Heart left ventricle (tissue), 16 donors: ENCODE measurements at regions not wholly inside any gene's neighbourhood (a gene's known extent, or its start where the extent isn't known, plus 50 kb on each side); places are given as distances from the start of the nearest gene placed in this dataset.

ENCODE experiments used
- ATAC-seq, 4 donors: fragments of 200-7000 bp; cut with Tn5 transposase; one replicate each; pipeline ENCODE4 v1.9.1; 2020 to 2022; ENCODE audit warnings: moderate library complexity in 4 of 4, mild to moderate bottlenecking in 3 of 4, moderate number of reproducible peaks in 1 of 4
- DNase-seq, 5 donors: peaks; one replicate each; pipeline ENCODE4 v3.0.0-alpha.2; 2020
- H3K27ac ChIP-seq, 12 donors: fragments of 200-600 bp; sonication (generic) in 4 of 12; one replicate each; pipeline versions ENCODE4 v1.5.0 to v1.8.0; 2016 to 2022; ENCODE audit warnings: mild to moderate bottlenecking in 2 of 12
- H3K27me3 ChIP-seq, 9 donors: fragments of 200-600 bp; sonication (generic) in 2 of 9; one replicate each; pipeline versions ENCODE4 v1.5.1 to v1.8.0; 2016 to 2022; ENCODE audit warnings: mild to moderate bottlenecking in 3 of 9
- H3K36me3 ChIP-seq, 9 donors: fragments of 200-600 bp; sonication (generic) in 2 of 9; one replicate each; pipeline versions ENCODE4 v1.5.0 to v1.8.0; 2018 to 2022; ENCODE audit warnings: mild to moderate bottlenecking in 2 of 9
- H3K4me1 ChIP-seq, 12 donors: fragments of 200-600 bp; sonication (generic) in 4 of 12; one replicate each; pipeline versions ENCODE4 v1.5.0 to v1.8.0; 2016 to 2022; ENCODE audit warnings: mild to moderate bottlenecking in 3 of 12
- H3K4me3 ChIP-seq, 12 donors: fragments of 200-600 bp; sonication (generic) in 4 of 12; one replicate each; pipeline versions ENCODE4 v1.5.0 to v1.8.0; 2017 to 2022; ENCODE audit warnings: mild to moderate bottlenecking in 9 of 12, moderate library complexity in 4 of 12
- H3K9me3 ChIP-seq, 12 donors: fragments of 200-600 bp; sonication (generic) in 4 of 12; one replicate each; pipeline versions ENCODE4 v1.5.0 to v1.8.0; 2016 to 2022; ENCODE audit warnings: mild to moderate bottlenecking in 1 of 12
- POLR2A ChIP-seq, 2 donors: fragments of 450-650 bp; IDR thresholded peaks; one replicate each; pipeline ENCODE4 v1.6.1; 2017; ENCODE audit warnings: antibody characterized with exemption in 2 of 2, mild to moderate bottlenecking in 2 of 2, moderate library complexity in 2 of 2
- WGBS, 4 donors: extraction: QIAGEN DNeasy Blood & Tissue Kit in 2 of 4; methylation state at CpG; one replicate each; pipeline versions ENCODE4 v1.1.5 to v1.1.7; 2013 to 2018; 5-methylcytosine and 5-hydroxymethylcytosine counted together
- intact Hi-C, 10 donors: fragments of 100-400 bp; cut with DNase I; formaldehyde crosslinking; loops; one replicate each; pipeline versions ENCODE4 v1.11.1 to v1.14.2; 2022
- TF ChIP-seq, protein P1 (sequence below), 12 donors: fragments of 200-600 bp; sonication (generic) in 4 of 12; IDR thresholded peaks; one replicate each; pipeline versions ENCODE4 v1.5.0 to v1.8.0; 2018 to 2022; ENCODE audit warnings: antibody characterized with exemption in 12 of 12, mild to moderate bottlenecking in 5 of 12
- donor health status: ischemic (EF 13 %, LVEDD 7.1; RV severe dilation, severe dysfunction).
- donor health status: healthy with polysubstance abuse.
- donor health status: DM: no; HTN: yes; CAD: no.
- donor health status: DM: no; HTN: no; CAD: no.
- donor health status: ischemic (EF 25% LVEDD 6.9; RV normal size, moderate dysfunction).
- donor health status: ischemic (EF 25% LVEDD 5.7; RV mildly dilated, moderate dysfunction).
- donor health status: healthy.
- donor health status: DM: yes; HTN: yes; CAD: no.
- donor health status: ischemic (EF 35%, LVEDD 5.7; RV mildly dilated, moderate dysfunction).
- donor health status: nonischemic (EF 11% LVEDD 7.7; RV severe dilation, severe dysfunction).
- donor health status: DM: yes; HTN: yes; CAD: no.
- donor health status: PGD.
- donor health status: ischemic (EF 29% LVEDD 5.4; RV normal size, mild dysfunction).
- donor health status: nonischemic (EF 23%, LVEDD 6.1; RV moderate dilation, normal function).

DNA sequence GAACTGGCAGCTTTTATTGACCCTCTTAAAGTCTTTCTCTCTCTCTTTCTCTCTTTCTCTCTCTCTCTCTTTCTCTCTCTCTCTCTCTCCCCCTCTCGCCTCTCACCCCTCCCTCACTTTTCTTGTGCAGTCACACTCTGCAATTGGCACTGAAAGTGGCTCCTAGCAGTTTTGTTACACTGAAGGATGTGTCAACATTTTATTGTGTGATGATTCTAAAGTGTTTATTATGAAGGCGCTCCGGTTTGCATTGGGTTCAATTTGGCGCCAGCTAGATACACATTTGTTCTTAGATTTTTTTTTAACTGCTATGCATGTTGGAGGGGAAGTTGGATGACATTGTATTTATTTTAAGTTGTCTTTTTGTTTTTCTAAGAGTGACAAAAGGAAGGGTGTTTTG is 64.0 kb upstream of the CHRM3 start:
- no peaks in the 10 kb centered on the region for H3K9me3 ChIP-seq
- 56 to 69% (median 61%) methylated on average over 4 of the region's 4 CpGs for WGBS, 4 donors
- intact Hi-C loops = no loop called here
- H3K27me3 ChIP-seq = no peaks in the 10 kb centered on the region
- H3K4me1 ChIP-seq = no peaks in the 10 kb centered on the region
- TF ChIP-seq, protein P1, sequence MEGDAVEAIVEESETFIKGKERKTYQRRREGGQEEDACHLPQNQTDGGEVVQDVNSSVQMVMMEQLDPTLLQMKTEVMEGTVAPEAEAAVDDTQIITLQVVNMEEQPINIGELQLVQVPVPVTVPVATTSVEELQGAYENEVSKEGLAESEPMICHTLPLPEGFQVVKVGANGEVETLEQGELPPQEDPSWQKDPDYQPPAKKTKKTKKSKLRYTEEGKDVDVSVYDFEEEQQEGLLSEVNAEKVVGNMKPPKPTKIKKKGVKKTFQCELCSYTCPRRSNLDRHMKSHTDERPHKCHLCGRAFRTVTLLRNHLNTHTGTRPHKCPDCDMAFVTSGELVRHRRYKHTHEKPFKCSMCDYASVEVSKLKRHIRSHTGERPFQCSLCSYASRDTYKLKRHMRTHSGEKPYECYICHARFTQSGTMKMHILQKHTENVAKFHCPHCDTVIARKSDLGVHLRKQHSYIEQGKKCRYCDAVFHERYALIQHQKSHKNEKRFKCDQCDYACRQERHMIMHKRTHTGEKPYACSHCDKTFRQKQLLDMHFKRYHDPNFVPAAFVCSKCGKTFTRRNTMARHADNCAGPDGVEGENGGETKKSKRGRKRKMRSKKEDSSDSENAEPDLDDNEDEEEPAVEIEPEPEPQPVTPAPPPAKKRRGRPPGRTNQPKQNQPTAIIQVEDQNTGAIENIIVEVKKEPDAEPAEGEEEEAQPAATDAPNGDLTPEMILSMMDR (IDR thresholded peaks at IDR 0.05) = no peak
- TF ChIP-seq POLR2A (IDR thresholded peaks at IDR 0.05) = no peak
- ATAC-seq (no peak), DNase-seq (no peak)
- no peak overlapping the region for H3K27ac ChIP-seq
- H3K4me3 ChIP-seq = no peak overlapping the region
- H3K36me3 ChIP-seq = no peaks in the 10 kb centered on the region

DNA sequence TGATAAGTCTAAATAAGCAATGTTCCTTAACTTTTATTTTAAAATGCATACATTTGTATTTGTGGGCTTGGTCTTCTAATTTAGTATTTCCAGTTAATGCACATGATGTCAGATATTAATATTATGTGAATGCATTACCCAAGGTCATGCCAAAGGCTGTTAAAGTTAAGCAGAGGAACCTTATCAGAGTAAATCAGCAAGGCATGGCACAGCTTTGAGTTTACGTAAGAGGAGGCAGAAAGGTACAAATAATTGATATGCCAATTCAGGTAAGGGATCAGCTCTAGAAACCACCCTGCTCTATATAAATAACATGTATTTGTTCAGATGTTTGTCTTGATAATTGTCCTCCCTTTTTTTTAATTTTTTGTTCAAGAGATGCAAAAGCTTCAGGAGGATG is 64.5 kb upstream of the CHRM3 start:
- H3K9me3 ChIP-seq = no peaks in the 10 kb centered on the region
- WGBS, 4 donors = 79 to 91% (median 89%) methylated on average over 1 of the region's 1 CpG
- H3K4me3 ChIP-seq = no peak overlapping the region
- TF ChIP-seq, protein P1 (IDR thresholded peaks at IDR 0.05) = no peak
- TF ChIP-seq POLR2A (IDR thresholded peaks at IDR 0.05) = no peak
- intact Hi-C loops = no loop called here
- no peak overlapping the region for H3K27ac ChIP-seq
- ATAC-seq (no peak), DNase-seq (no peak)
- H3K27me3 ChIP-seq = no peaks in the 10 kb centered on the region
- no peaks in the 10 kb centered on the region for H3K4me1 ChIP-seq
- no peaks in the 10 kb centered on the region for H3K36me3 ChIP-seq

DNA sequence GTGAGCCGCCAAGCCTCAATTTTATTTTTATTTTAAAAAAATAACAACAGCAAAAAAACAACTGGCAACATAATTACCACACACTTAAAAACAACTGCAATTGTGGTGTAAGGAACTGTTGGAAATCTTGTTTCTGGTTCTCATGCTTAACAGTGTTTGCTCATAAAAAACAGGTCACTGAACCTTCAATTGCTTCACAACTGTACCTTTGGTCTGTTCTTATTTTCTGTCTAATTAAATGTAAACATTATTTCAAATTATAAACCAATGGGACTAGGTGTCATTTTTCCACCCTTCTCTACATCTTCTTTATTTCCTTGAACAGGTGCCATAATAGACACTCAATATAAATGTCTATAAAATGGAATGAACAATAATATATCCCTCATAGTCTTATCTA is 68.4 kb upstream of the CHRM3 start:
- Histone ChIP-seq H3K27ac (no peak overlapping the region), H3K4me3 (no peak overlapping the region), H3K9me3 (no peaks in the 10 kb centered on the region), H3K4me1 (no peaks in the 10 kb centered on the region), H3K27me3 (no peaks in the 10 kb centered on the region), H3K36me3 (no peaks in the 10 kb centered on the region)
- DNase-seq (no peak), ATAC-seq (no peak)
- WGBS, 4 donors = 95 to 100% (median 96%) methylated on average over 1 of the region's 1 CpG
- intact Hi-C loops = no loop called here
- TF ChIP-seq POLR2A (IDR thresholded peaks at IDR 0.05) = no peak
- TF ChIP-seq, protein P1 (IDR thresholded peaks at IDR 0.05) = no peak

DNA sequence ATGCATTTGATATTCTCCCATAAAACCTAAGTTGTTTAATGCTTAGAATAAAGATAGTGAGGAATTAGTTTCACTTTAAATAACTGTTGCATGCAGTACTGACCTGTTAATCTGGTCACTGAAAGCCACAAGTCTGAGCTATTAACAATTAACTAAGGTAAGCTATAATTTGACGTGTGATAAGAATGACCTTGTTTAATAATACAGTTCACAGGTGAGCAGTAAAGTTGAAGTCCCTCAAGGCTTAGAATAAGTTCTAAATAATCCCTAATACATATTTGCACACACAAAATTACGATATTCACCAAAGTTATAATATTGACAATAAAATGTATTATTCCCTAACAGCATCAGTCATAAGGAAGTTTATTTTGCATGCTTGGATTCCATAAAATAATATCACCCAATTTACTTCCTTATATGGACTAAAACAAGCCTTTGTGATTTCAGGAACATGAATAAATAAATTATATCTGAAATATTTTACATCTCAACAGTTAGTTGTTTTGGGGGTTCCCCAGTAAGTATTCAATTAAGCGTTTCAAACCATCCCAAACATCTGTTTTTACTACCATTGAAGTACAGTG is 70.6 kb upstream of the CHRM3 start:
- ATAC-seq = no peak
- Histone ChIP-seq H3K27ac (no peak overlapping the region), H3K9me3 (no peaks in the 10 kb centered on the region), H3K4me1 (no peaks in the 10 kb centered on the region), H3K27me3 (no peaks in the 10 kb centered on the region), H3K4me3 (no peak overlapping the region), H3K36me3 (no peaks in the 10 kb centered on the region)
- DNase-seq = no peak
- WGBS, 4 donors = 83 to 89% (median 84%) methylated on average over 3 of the region's 3 CpGs
- no peak for TF ChIP-seq POLR2A (IDR thresholded peaks at IDR 0.05)
- TF ChIP-seq, protein P1 (IDR thresholded peaks at IDR 0.05) = no peak
- intact Hi-C loops = no loop called here
